H1 (cell line): ENCODE measurements at regions not wholly inside any gene's neighbourhood (a gene's known extent, or its start where the extent isn't known, plus 50 kb on each side); places are given as distances from the start of the nearest gene placed in this dataset.

ENCODE experiments used
- CTCF ChIA-PET: fragments of 300-600 bp; sonication (Branson Sonifier 250); formaldehyde crosslinking; loops from one replicate; lab custom pipeline; 2021; ENCODE audit not compliant: partially characterized antibody; lab: Charles Lee
- POLR2A ChIA-PET: fragments of 300-600 bp; sonication (Branson Sonifier 250); formaldehyde crosslinking; loops from one replicate; lab custom pipeline; 2021; ENCODE audit warnings: inconsistent platforms; ENCODE audit not compliant: partially characterized antibody; lab: Charles Lee
- DNase-seq, 2 experiments: peaks; one replicate each; pipeline versions ENCODE4 v3.0.0 to v3.0.0-alpha.2; 2010 to 2022; ENCODE audit warnings: low spot score in 2 of 2, low read depth in 1 of 2, mixed read lengths in 1 of 2
- FAIRE-seq: peaks from 2 replicates; lab custom pipeline; 2011; peaks lifted over from hg19 to GRCh38; lab: Jason Lieb, UNC
- H2AFZ ChIP-seq: 2 replicates; pipeline ENCODE4 v1.8.1; 2012; ENCODE audit warnings: low read length, inconsistent platforms
- H2AK5ac ChIP-seq: 2 replicates; pipeline ENCODE4 v1.6.1; 2013; ENCODE audit warnings: low read depth, low read length
- H2BK120ac ChIP-seq: replicated peaks from 2 replicates; pipeline ENCODE3; 2013; ENCODE audit warnings: low read depth, low read length, inconsistent platforms
- H2BK12ac ChIP-seq: 2 replicates; pipeline ENCODE4 v1.6.1; 2013; ENCODE audit warnings: low read depth, low read length
- H2BK15ac ChIP-seq: 2 replicates; pipeline ENCODE4 v1.6.1; 2013; ENCODE audit warnings: low read length
- H2BK20ac ChIP-seq: 2 replicates; pipeline ENCODE4 v1.6.1; 2013; ENCODE audit warnings: low read length
- H2BK5ac ChIP-seq: 2 replicates; pipeline ENCODE4 v1.6.1; 2013; ENCODE audit warnings: low read depth, low read length
- H3K14ac ChIP-seq: 2 replicates; pipeline ENCODE4 v1.6.1; 2013; ENCODE audit warnings: inconsistent platforms; ENCODE audit not compliant: insufficient read length
- H3K18ac ChIP-seq: 2 replicates; pipeline ENCODE4 v1.6.1; 2013; ENCODE audit warnings: low read length; ENCODE audit errors: extremely low read depth
- H3K23ac ChIP-seq: 2 replicates; pipeline ENCODE4 v1.6.1; 2013; ENCODE audit warnings: inconsistent platforms; ENCODE audit not compliant: insufficient read length
- H3K23me2 ChIP-seq: 2 replicates; pipeline ENCODE4 v1.6.1; 2013; ENCODE audit warnings: low read depth, low read length
- H3K27ac ChIP-seq: 2 replicates; pipeline ENCODE4 v1.6.1; 2011; ENCODE audit warnings: low read depth, low read length, inconsistent platforms
- H3K27me3 ChIP-seq, 4 experiments: replicated peaks in 1 of 4; 1 replicate in 1 of 4; 2 replicates in 3 of 4; pipeline versions ENCODE4 v1.6.1 to v1.8.1; 2011 to 2013; ENCODE audit warnings: low read length in 3 of 4, mild to moderate bottlenecking in 3 of 4, inconsistent platforms in 2 of 4, mixed read lengths in 2 of 4, moderate library complexity in 1 of 4; ENCODE audit not compliant: control insufficient read depth in 3 of 4, insufficient read depth in 3 of 4; ENCODE audit errors: extremely low read depth in 1 of 4
- H3K36me3 ChIP-seq, 4 experiments: 2 replicates each; pipeline versions ENCODE4 v1.6.1 to v1.8.1; 2011 to 2013; ENCODE audit warnings: mild to moderate bottlenecking in 4 of 4, low read length in 3 of 4, moderate library complexity in 2 of 4, control low read depth in 1 of 4, inconsistent platforms in 1 of 4; ENCODE audit not compliant: insufficient read depth in 4 of 4, control insufficient read depth in 2 of 4
- H3K4ac ChIP-seq: replicated peaks from 2 replicates; pipeline ENCODE3; 2013; ENCODE audit warnings: low read length, low read depth, mixed read lengths, inconsistent platforms; ENCODE audit not compliant: insufficient read length
- H3K4me1 ChIP-seq, 4 experiments: replicated peaks in 1 of 4; 1 replicate in 1 of 4; 2 replicates in 3 of 4; pipeline versions ENCODE4 v1.6.1 to v1.8.1; 2011 to 2013; ENCODE audit warnings: low read length in 3 of 4, inconsistent platforms in 2 of 4, mixed read lengths in 1 of 4; ENCODE audit not compliant: insufficient read depth in 4 of 4, control insufficient read depth in 3 of 4
- H3K4me2 ChIP-seq, 2 experiments: 2 replicates each; pipeline versions ENCODE4 v1.6.1 to v1.8.1; 2011 to 2013; ENCODE audit warnings: low read depth in 2 of 2, low read length in 2 of 2, control low read depth in 1 of 2, inconsistent platforms in 1 of 2, mild to moderate bottlenecking in 1 of 2; ENCODE audit not compliant: insufficient read depth in 1 of 2
- H3K4me3 ChIP-seq, 4 experiments: fragments of 200-600, 300-600 bp in 1 of 4; sonication (generic), shearing (Covaris generic), sonication (Bioruptor Twin) in 1 of 4; 2 replicates each; pipeline versions ENCODE4 v1.5.1 to v1.8.1; 2011 to 2016; ENCODE audit warnings: low read length in 4 of 4, low read depth in 3 of 4, control low read depth in 2 of 4, inconsistent platforms in 2 of 4, mild to moderate bottlenecking in 2 of 4, mixed read lengths in 1 of 4, moderate library complexity in 1 of 4; ENCODE audit not compliant: insufficient read depth in 2 of 4; ENCODE audit errors: extremely low read depth in 1 of 4
- H3K56ac ChIP-seq: replicated peaks from 2 replicates; pipeline ENCODE3; 2013; ENCODE audit warnings: low read depth, mild to moderate bottlenecking, mixed read lengths, low read length, inconsistent platforms; ENCODE audit not compliant: insufficient read length
- H3K79me1 ChIP-seq: 2 replicates; pipeline ENCODE4 v1.6.1; 2013; ENCODE audit warnings: low read depth, low read length, control low read depth
- H3K79me2 ChIP-seq, 2 experiments: 2 replicates each; pipeline versions ENCODE4 v1.6.1 to v1.8.1; 2012 to 2013; ENCODE audit warnings: low read length in 2 of 2, mild to moderate bottlenecking in 2 of 2, inconsistent platforms in 1 of 2; ENCODE audit not compliant: insufficient read depth in 2 of 2, control insufficient read depth in 1 of 2
- H3K9ac ChIP-seq, 4 experiments: replicated peaks in 1 of 4; 1 replicate in 1 of 4; 2 replicates in 3 of 4; pipeline versions ENCODE4 v1.6.1 to v1.8.1; 2011 to 2013; ENCODE audit warnings: low read depth in 3 of 4, low read length in 3 of 4, control low read depth in 2 of 4, mild to moderate bottlenecking in 2 of 4, moderate library complexity in 2 of 4, inconsistent platforms in 1 of 4; ENCODE audit errors: extremely low read depth in 1 of 4
- H3K9me3 ChIP-seq, 2 experiments: 2 replicates each; pipeline versions ENCODE4 v1.6.1 to v1.8.1; 2012 to 2013; ENCODE audit warnings: mild to moderate bottlenecking in 2 of 2, moderate library complexity in 2 of 2, control low read depth in 1 of 2, inconsistent platforms in 1 of 2, low read depth in 1 of 2, low read length in 1 of 2, mixed read lengths in 1 of 2; ENCODE audit not compliant: insufficient read depth in 2 of 2
- H4K20me1 ChIP-seq, 2 experiments: replicated peaks in 1 of 2; 2 replicates each; pipeline versions ENCODE3 to v1.8.1; 2011 to 2013; ENCODE audit warnings: inconsistent platforms in 2 of 2, low read length in 2 of 2, mild to moderate bottlenecking in 1 of 2; ENCODE audit not compliant: insufficient read depth in 2 of 2, control insufficient read depth in 1 of 2
- H4K5ac ChIP-seq: 2 replicates; pipeline ENCODE4 v1.6.1; 2013; ENCODE audit warnings: low read length, low read depth, mixed read lengths, inconsistent platforms; ENCODE audit not compliant: insufficient read length
- H4K8ac ChIP-seq: 2 replicates; pipeline ENCODE4 v1.8.0; 2013; ENCODE audit warnings: mild to moderate bottlenecking, moderate library complexity, low read length, inconsistent platforms; ENCODE audit not compliant: insufficient read depth; ENCODE audit errors: extremely low read depth
- H4K91ac ChIP-seq: replicated peaks from 2 replicates; pipeline ENCODE3; 2013; ENCODE audit warnings: low read length, mixed read lengths, inconsistent platforms; ENCODE audit not compliant: insufficient read length
- CREB1 ChIP-seq: IDR thresholded peaks from 2 replicates; pipeline ENCODE4 v1.6.1; 2012; ENCODE audit warnings: inconsistent platforms
- CTBP2 ChIP-seq: IDR thresholded peaks from 2 replicates; pipeline ENCODE4 v1.7.0; 2011; ENCODE audit warnings: borderline replicate concordance, mild to moderate bottlenecking, moderate library complexity, mixed read lengths, low read length; ENCODE audit not compliant: insufficient read depth, insufficient read length
- EZH2 ChIP-seq: fragments of 200-600 bp; sonication (generic); IDR thresholded peaks from 2 replicates; pipeline ENCODE4 v1.7.1; 2012; ENCODE audit warnings: low read depth, mild to moderate bottlenecking, moderate library complexity, low read length, inconsistent platforms; ENCODE audit not compliant: severe bottlenecking
- GABPA ChIP-seq: IDR thresholded peaks from 2 replicates; pipeline ENCODE4 v1.6.1; 2011; ENCODE audit warnings: mild to moderate bottlenecking, low read length, moderate library complexity, borderline replicate concordance; ENCODE audit not compliant: insufficient read depth
- GTF2F1 ChIP-seq: IDR thresholded peaks from 2 replicates; pipeline ENCODE4 v1.6.1; 2012; ENCODE audit warnings: low read depth, low read length, improper control_type of control experiment, borderline replicate concordance
- HDAC2 ChIP-seq, 2 experiments: fragments of 300-600 bp in 1 of 2; sonication (generic) in 1 of 2; IDR thresholded peaks; 2 replicates each; pipeline ENCODE4 v1.6.1; 2011 to 2012; ENCODE audit warnings: low read depth in 2 of 2, low read length in 2 of 2, mild to moderate bottlenecking in 2 of 2, moderate library complexity in 2 of 2, borderline replicate concordance in 1 of 2, inconsistent platforms in 1 of 2
- NANOG ChIP-seq: IDR thresholded peaks from 2 replicates; pipeline ENCODE4 v1.6.1; 2011; ENCODE audit warnings: low read length, low read depth, mild to moderate bottlenecking, inconsistent platforms; ENCODE audit not compliant: insufficient read depth, poor library complexity, severe bottlenecking
- POLR2A ChIP-seq, 2 experiments: IDR thresholded peaks; 1 replicate in 1 of 2; 2 replicates in 1 of 2; pipeline ENCODE4 v1.6.1; 2011; ENCODE audit warnings: low read depth in 2 of 2, low read length in 2 of 2, mild to moderate bottlenecking in 2 of 2; ENCODE audit errors: control extremely low read depth in 1 of 2
- POLR2AphosphoS5 ChIP-seq: IDR thresholded peaks from 2 replicates; pipeline ENCODE4 v1.6.1; 2011; ENCODE audit warnings: low read depth, low read length
- RAD21 ChIP-seq, 2 experiments: IDR thresholded peaks in 1 of 2; conservative IDR thresholded peaks in 1 of 2; 2 replicates each; pipeline ENCODE4 v1.6.1; 2011; ENCODE audit warnings: low read depth in 2 of 2, low read length in 2 of 2, improper control_type of control experiment in 1 of 2, inconsistent platforms in 1 of 2, mild to moderate bottlenecking in 1 of 2, moderate library complexity in 1 of 2
- RNF2 ChIP-seq: fragments of 200-900, 300-1000 bp; sonication (generic); IDR thresholded peaks from 2 replicates; pipeline ENCODE4 v1.7.1; 2016; ENCODE audit warnings: borderline replicate concordance, low read depth, mild to moderate bottlenecking, antibody characterized with exemption, low read length; ENCODE audit not compliant: poor library complexity, severe bottlenecking; ENCODE audit errors: missing control alignments
- SAP30 ChIP-seq: fragments of 300-600 bp; sonication (generic); IDR thresholded peaks from 2 replicates; pipeline ENCODE4 v1.7.1; 2012; ENCODE audit warnings: low read length, moderate library complexity, mild to moderate bottlenecking, inconsistent platforms; ENCODE audit not compliant: insufficient read depth, insufficient replicate concordance
- SP1 ChIP-seq: IDR thresholded peaks from 2 replicates; pipeline ENCODE4 v1.6.1; 2011; ENCODE audit warnings: low read depth, low read length
- TAF1 ChIP-seq: IDR thresholded peaks from 2 replicates; pipeline ENCODE4 v1.6.1; 2011; ENCODE audit warnings: mild to moderate bottlenecking, low read depth, low read length
- WGBS, 2 experiments: shearing (Covaris generic) in 1 of 2; methylation state at CpG; one replicate each; pipeline versions ENCODE4 v1.1.6 to v1.1.7; 2013 to 2015; ENCODE audit warnings: low lambda C conversion rate in 2 of 2, mixed read lengths in 2 of 2, inconsistent platforms in 1 of 2, low coverage in 1 of 2, missing lambda C conversion rate in 1 of 2; ENCODE audit not compliant: insufficient replicate concordance in 2 of 2, insufficient coverage in 1 of 2, insufficient read length in 1 of 2; ENCODE audit errors: extremely low coverage in 1 of 2, missing lambda C conversion rate in 1 of 2; 5-methylcytosine and 5-hydroxymethylcytosine counted together

DNA sequence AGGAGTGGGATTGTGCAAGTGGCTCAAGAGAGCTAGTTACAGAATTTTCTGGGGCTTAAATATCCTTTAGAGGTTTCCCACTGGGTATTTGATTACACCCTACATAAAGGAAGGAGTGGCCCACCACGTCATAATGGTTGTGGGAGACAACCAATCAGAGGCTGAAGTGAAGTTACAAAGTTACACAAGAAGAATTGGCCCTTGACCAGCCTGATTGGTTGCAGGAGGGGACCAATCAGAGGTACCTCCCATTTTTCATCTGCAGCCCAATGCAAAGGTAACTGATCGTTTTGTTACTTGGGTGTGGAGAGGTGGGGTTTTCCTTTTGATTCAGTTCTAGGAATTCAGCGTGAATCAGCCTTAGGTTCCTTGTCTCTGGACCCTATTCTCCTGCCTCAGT is 430.5 kb upstream of the FAT3 start:
- H2AFZ ChIP-seq, result no peak overlapping the region
- H3K27me3 ChIP-seq, result no peaks in the 10 kb centered on the region
- H3K23me2 ChIP-seq, result no peaks in the 10 kb centered on the region
- H3K4ac ChIP-seq, result no peak overlapping the region
- no peak overlapping the region for H3K4me2 ChIP-seq
- no peak overlapping the region for H3K56ac ChIP-seq
- no peaks in the 10 kb centered on the region for H3K79me1 ChIP-seq
- H3K23ac ChIP-seq, result no peak overlapping the region
- no peak overlapping the region for H3K18ac ChIP-seq
- H2BK120ac ChIP-seq, result no peak overlapping the region
- H3K9me3 ChIP-seq, result no peaks in the 10 kb centered on the region
- DNase-seq (no peak), FAIRE-seq (no peak)
- no peak overlapping the region for H2BK15ac ChIP-seq
- H3K27ac ChIP-seq, result no peak overlapping the region
- H4K8ac ChIP-seq, result no peak overlapping the region
- ChIA-PET POLR2A (no interaction called here), CTCF (interaction anchor here (1.0 kb wide), 1 partner anchor 46 kb away, joined by 3 read pairs; no protein-coding TSS in a partner anchor)
- H4K91ac ChIP-seq, result no peak overlapping the region
- H3K4me1 ChIP-seq, result no peaks in the 10 kb centered on the region
- no peaks in the 10 kb centered on the region for H3K36me3 ChIP-seq
- no peak overlapping the region for H3K9ac ChIP-seq
- H3K79me2 ChIP-seq, result no peaks in the 10 kb centered on the region
- H4K20me1 ChIP-seq, result no peaks in the 10 kb centered on the region
- no peak overlapping the region for H2BK20ac ChIP-seq
- no peak overlapping the region for H4K5ac ChIP-seq
- H3K4me3 ChIP-seq, result no peak overlapping the region
- no peak overlapping the region for H2BK12ac ChIP-seq
- H2AK5ac ChIP-seq, result no peak overlapping the region
- 95% methylated on average over 3 of the region's 3 CpGs; no CpG with 5 or more reads in 1 of the 2 experiments for whole genome bisulfite sequencing, 2 experiments
- no peak overlapping the region for H3K14ac ChIP-seq
- H2BK5ac ChIP-seq, result no peak overlapping the region
- TF ChIP-seq EZH2, result no peak
- no peak for TF ChIP-seq POLR2A (IDR thresholded peaks at IDR 0.05; ENCODE audit: control extremely low read depth in 1 of 2, low read depth in 2 of 2, low read length in 2 of 2)
- TF ChIP-seq SP1, result no peak
- no peak for TF ChIP-seq NANOG
- TF ChIP-seq GTF2F1, result no peak
- TF ChIP-seq RAD21 (IDR thresholded peaks at IDR 0.05 in 1 of 2, conservative IDR thresholded peaks at IDR 0.05 in 1 of 2; ENCODE audit: low read depth in 2 of 2, low read length in 2 of 2), result no peak
- no peak for TF ChIP-seq SAP30
- TF ChIP-seq RNF2, result no peak
- TF ChIP-seq TAF1, result no peak
- TF ChIP-seq CREB1, result no peak
- TF ChIP-seq GABPA, result no peak
- TF ChIP-seq HDAC2 (IDR thresholded peaks at IDR 0.05; ENCODE audit: borderline replicate concordance in 1 of 2, low read depth in 2 of 2, low read length in 2 of 2), result no peak
- no peak for TF ChIP-seq POLR2AphosphoS5
- TF ChIP-seq CTBP2, result no peak
